Activated T-helper 1 cell treated with anti-CD3 and anti-CD28 coated beads, Interleukin-12 subunit alpha, Interleukin-12 subunit beta, Interleukin-2, Interleukin-4 antibody, amounts not matched to agents 30 ng/mL and 10 ng/mL and 1 ng/mL, durations not matched to agents 14 hours and 24 hours and 36 hours (primary cell): ENCODE measurements at regions not wholly inside any gene's neighbourhood (a gene's known extent, or its start where the extent isn't known, plus 50 kb on each side); places are given as distances from the start of the nearest gene placed in this dataset.

Source experiments
- DNase-seq: peaks from one replicate; pipeline ENCODE4 v3.0.0; 2021; ENCODE audit warnings: low spot score
- H3K27ac Mint-ChIP-seq: one replicate; pipeline ENCODE4 v1.8.0; 2021; ENCODE audit warnings: mild to moderate bottlenecking, mixed read lengths
- H3K27me3 Mint-ChIP-seq: one replicate; pipeline ENCODE4 v1.8.0; 2022; ENCODE audit warnings: mild to moderate bottlenecking, moderate library complexity, mixed read lengths; ENCODE audit not compliant: insufficient read depth
- H3K36me3 Mint-ChIP-seq: one replicate; pipeline ENCODE4 v1.8.0; 2021; ENCODE audit warnings: low read depth, mixed read lengths
- H3K4me1 Mint-ChIP-seq: one replicate; pipeline ENCODE4 v1.8.0; 2021; ENCODE audit warnings: low read depth, mixed read lengths
- H3K4me3 Mint-ChIP-seq: one replicate; pipeline ENCODE4 v1.8.0; 2021; ENCODE audit warnings: mild to moderate bottlenecking, moderate library complexity, mixed read lengths
- H3K9me3 Mint-ChIP-seq: one replicate; pipeline ENCODE4 v1.8.0; 2021; ENCODE audit warnings: mixed read lengths
- intact Hi-C: fragments of 100-400 bp; cut with micrococcal nuclease; formaldehyde crosslinking; loops from one replicate; pipeline ENCODE4 v1.15.1; 2024

GRCh38 chr7:33809228-33809627, 96.1 kb upstream of the BMPER start:
- Mint-ChIP-seq H3K36me3 (no peaks in the 10 kb centered on the region), H3K9me3 (peaks cover 13% of the 10 kb centered on the region), H3K4me3 (no peak overlapping the region), H3K27me3 (no peaks in the 10 kb centered on the region), H3K27ac (no peak overlapping the region), H3K4me1 (no peaks in the 10 kb centered on the region)
- intact Hi-C loops: no loop called here
- DNase-seq: no peak

DNA sequence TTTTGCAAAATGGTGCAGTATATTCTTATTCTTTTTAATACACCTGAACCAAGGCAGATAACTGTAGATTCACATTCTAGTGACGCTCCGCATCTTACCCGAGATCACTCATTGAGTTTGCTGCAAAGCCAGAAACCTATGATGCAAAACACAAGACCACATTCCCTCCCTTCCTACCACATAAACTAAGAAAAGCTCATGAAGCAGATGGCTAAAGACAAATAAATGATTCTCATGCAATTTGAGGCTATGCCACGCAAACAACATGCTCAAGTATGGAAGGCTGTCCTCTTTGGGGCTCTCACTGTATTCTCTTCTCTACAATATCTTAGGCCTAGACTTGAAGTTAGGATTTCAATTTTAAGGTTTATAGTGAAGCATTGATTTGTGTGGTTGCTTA, 95.0 kb upstream of the BMPER start:
- no peaks in the 10 kb centered on the region for H3K36me3 Mint-ChIP-seq
- no peak overlapping the region for H3K4me3 Mint-ChIP-seq
- H3K27me3 Mint-ChIP-seq: no peaks in the 10 kb centered on the region
- no peaks in the 10 kb centered on the region for H3K4me1 Mint-ChIP-seq
- no peak overlapping the region for H3K27ac Mint-ChIP-seq
- no peak for DNase-seq
- peaks cover 16% of the 10 kb centered on the region for H3K9me3 Mint-ChIP-seq
- intact Hi-C loops: no loop called here

DNA sequence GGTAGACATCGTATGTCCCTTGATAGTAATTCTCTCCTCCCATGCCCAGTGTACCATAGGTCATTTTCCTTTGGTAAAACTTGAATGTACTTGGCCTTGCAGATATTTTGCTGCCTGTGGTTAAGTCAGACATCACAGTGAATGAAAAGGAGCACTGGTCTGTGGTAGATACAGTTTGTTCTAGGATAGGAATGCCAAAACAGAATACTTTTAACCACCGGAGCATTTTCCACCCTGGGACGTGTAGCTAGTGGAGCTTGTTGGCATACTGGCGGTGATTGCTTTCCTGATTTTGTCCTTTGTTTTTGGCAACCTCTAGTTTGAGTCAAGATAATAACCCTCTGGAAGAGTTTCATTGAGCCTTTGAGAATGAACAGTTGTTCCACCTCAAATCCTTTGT, 92.0 kb upstream of the BMPER start:
- Mint-ChIP-seq H3K4me3 (no peak overlapping the region), H3K27ac (no peak overlapping the region), H3K4me1 (no peaks in the 10 kb centered on the region), H3K36me3 (no peaks in the 10 kb centered on the region), H3K9me3 (peaks cover 16% of the 10 kb centered on the region), H3K27me3 (peaks cover 8% of the 10 kb centered on the region)
- DNase-seq: no peak
- intact Hi-C loops: no loop called here

DNA sequence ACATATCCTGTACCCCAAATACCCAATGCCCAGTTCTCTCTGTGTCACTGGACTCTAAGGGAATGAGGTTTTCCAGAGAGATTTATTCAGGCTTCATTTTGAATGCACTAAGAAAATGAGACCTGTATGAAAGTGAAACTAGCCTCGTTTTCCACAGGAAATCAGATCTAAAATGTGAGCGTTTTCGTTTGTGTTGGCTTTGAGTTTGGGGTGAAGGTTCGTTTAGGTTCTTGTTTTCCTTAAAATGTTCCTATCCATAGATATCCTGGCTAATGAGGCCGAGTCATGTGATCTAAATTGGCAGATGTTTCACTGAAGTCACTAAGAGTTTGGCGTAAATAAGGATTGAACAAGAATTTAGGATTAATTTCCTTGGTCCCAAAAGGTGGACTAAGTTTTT, 90.9 kb upstream of the BMPER start:
- intact Hi-C loops: no loop called here
- no peak for DNase-seq
- H3K27ac Mint-ChIP-seq: no peak overlapping the region
- H3K9me3 Mint-ChIP-seq: peaks cover 16% of the 10 kb centered on the region
- H3K36me3 Mint-ChIP-seq: no peaks in the 10 kb centered on the region
- H3K27me3 Mint-ChIP-seq: peaks cover 8% of the 10 kb centered on the region
- no peak overlapping the region for H3K4me3 Mint-ChIP-seq
- no peaks in the 10 kb centered on the region for H3K4me1 Mint-ChIP-seq

- no peak overlapping the region for H3K27ac Mint-ChIP-seq
- peaks cover 16% of the 10 kb centered on the region for H3K9me3 Mint-ChIP-seq
- intact Hi-C loops: no loop called here
- no peak for DNase-seq
- no peaks in the 10 kb centered on the region for H3K4me1 Mint-ChIP-seq
- H3K4me3 Mint-ChIP-seq: no peak overlapping the region
- H3K27me3 Mint-ChIP-seq: peaks cover 11% of the 10 kb centered on the region
- no peaks in the 10 kb centered on the region for H3K36me3 Mint-ChIP-seq
Observed at GRCh38 chr7:33814936-33815335, 90.4 kb upstream of the BMPER start.

- intact Hi-C loops: no loop called here
- Mint-ChIP-seq H3K27ac (no peak overlapping the region), H3K36me3 (no peaks in the 10 kb centered on the region), H3K4me1 (no peaks in the 10 kb centered on the region), H3K27me3 (peaks cover 12% of the 10 kb centered on the region), H3K4me3 (no peak overlapping the region), H3K9me3 (peaks cover 16% of the 10 kb centered on the region)
- DNase-seq: no peak
Observed at GRCh38 chr7:33815336-33815735, 90.0 kb upstream of the BMPER start.

- no peak for DNase-seq
- peaks cover 16% of the 10 kb centered on the region for H3K9me3 Mint-ChIP-seq
- H3K4me3 Mint-ChIP-seq: no peak overlapping the region
- H3K27ac Mint-ChIP-seq: no peak overlapping the region
- no peaks in the 10 kb centered on the region for H3K4me1 Mint-ChIP-seq
- peaks cover 15% of the 10 kb centered on the region for H3K27me3 Mint-ChIP-seq
- no peaks in the 10 kb centered on the region for H3K36me3 Mint-ChIP-seq
- intact Hi-C loops: no loop called here
Observed at GRCh38 chr7:33816106-33816505, 89.2 kb upstream of the BMPER start.

DNA sequence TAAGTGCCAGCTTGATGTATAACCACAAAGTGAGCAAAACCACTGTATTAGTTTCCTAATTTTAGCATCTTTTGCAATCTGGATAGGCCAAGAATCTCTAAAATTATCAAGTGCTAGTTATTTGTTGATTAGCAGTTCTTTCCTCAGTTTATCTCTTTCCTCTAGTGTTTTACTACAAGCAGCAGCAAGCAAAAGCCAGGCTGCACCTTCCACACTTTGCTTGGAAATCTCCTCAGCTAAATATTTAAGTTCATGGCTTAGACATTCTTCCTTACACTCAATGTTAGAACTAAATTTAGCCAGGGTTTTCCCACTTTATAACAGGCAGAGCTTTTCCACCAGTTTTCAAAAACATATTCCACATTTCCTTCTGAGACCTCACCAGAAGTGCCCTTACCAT, 85.7 kb upstream of the BMPER start:
- peaks cover 15% of the 10 kb centered on the region for H3K27me3 Mint-ChIP-seq
- intact Hi-C loops: no loop called here
- DNase-seq: no peak
- no peaks in the 10 kb centered on the region for H3K4me1 Mint-ChIP-seq
- H3K4me3 Mint-ChIP-seq: no peak overlapping the region
- H3K9me3 Mint-ChIP-seq: peaks cover 3% of the 10 kb centered on the region
- no peaks in the 10 kb centered on the region for H3K36me3 Mint-ChIP-seq
- no peak overlapping the region for H3K27ac Mint-ChIP-seq

- no peaks in the 10 kb centered on the region for H3K9me3 Mint-ChIP-seq
- H3K4me3 Mint-ChIP-seq: no peak overlapping the region
- DNase-seq: no peak
- H3K36me3 Mint-ChIP-seq: no peaks in the 10 kb centered on the region
- no peak overlapping the region for H3K27ac Mint-ChIP-seq
- H3K4me1 Mint-ChIP-seq: no peaks in the 10 kb centered on the region
- peaks cover 15% of the 10 kb centered on the region for H3K27me3 Mint-ChIP-seq
- intact Hi-C loops: no loop called here
Observed at GRCh38 chr7:33820206-33820605, 85.1 kb upstream of the BMPER start.

GRCh38 chr7:33821970-33822369, 83.4 kb upstream of the BMPER start:
- Mint-ChIP-seq H3K4me3 (no peak overlapping the region), H3K4me1 (no peaks in the 10 kb centered on the region), H3K27me3 (peaks cover 15% of the 10 kb centered on the region), H3K9me3 (no peaks in the 10 kb centered on the region), H3K27ac (no peak overlapping the region), H3K36me3 (no peaks in the 10 kb centered on the region)
- DNase-seq: no peak
- intact Hi-C loops: no loop called here

GRCh38 chr7:33823913-33824312, 81.4 kb upstream of the BMPER start:
- Mint-ChIP-seq H3K27ac (no peak overlapping the region), H3K27me3 (peaks cover 7% of the 10 kb centered on the region), H3K9me3 (no peaks in the 10 kb centered on the region), H3K4me1 (no peaks in the 10 kb centered on the region), H3K36me3 (no peaks in the 10 kb centered on the region), H3K4me3 (no peak overlapping the region)
- intact Hi-C loops: no loop called here
- no peak for DNase-seq

- no peak for DNase-seq
- Mint-ChIP-seq H3K4me3 (no peak overlapping the region), H3K27me3 (peaks cover 3% of the 10 kb centered on the region), H3K27ac (no peak overlapping the region), H3K36me3 (no peaks in the 10 kb centered on the region), H3K9me3 (peaks cover 1% of the 10 kb centered on the region), H3K4me1 (no peaks in the 10 kb centered on the region)
- intact Hi-C loops: no loop called here
Observed at GRCh38 chr7:33824911-33825459, 80.4 kb upstream of the BMPER start.

DNA sequence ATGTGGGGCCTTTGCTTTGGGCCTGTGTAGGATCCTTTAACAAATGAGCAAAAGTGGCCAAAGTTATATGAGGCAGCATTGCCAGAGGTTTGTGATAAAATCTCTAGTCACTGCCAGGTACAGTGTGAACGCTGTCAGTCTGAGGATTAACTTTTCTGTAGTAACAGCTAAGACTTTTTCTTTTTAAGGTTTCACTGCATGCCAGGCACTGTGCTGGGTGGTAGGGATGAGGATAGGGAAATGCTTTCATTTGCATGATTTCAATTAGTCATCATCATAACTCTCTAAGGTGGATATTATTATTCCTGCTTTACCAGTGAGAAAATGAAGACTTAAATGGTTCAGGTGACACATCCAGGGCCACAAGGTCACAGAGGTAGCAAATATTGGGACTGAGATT, 79.7 kb upstream of the BMPER start:
- no peaks in the 10 kb centered on the region for H3K4me1 Mint-ChIP-seq
- no peaks in the 10 kb centered on the region for H3K36me3 Mint-ChIP-seq
- no peak overlapping the region for H3K4me3 Mint-ChIP-seq
- H3K27me3 Mint-ChIP-seq: peaks cover under 1% of the 10 kb centered on the region
- no peak overlapping the region for H3K27ac Mint-ChIP-seq
- DNase-seq: no peak
- intact Hi-C loops: no loop called here
- H3K9me3 Mint-ChIP-seq: peaks cover 3% of the 10 kb centered on the region

- Mint-ChIP-seq H3K36me3 (no peaks in the 10 kb centered on the region), H3K4me1 (no peaks in the 10 kb centered on the region), H3K4me3 (no peak overlapping the region), H3K9me3 (peaks cover 3% of the 10 kb centered on the region), H3K27me3 (no peaks in the 10 kb centered on the region), H3K27ac (no peak overlapping the region)
- intact Hi-C loops: no loop called here
- DNase-seq: no peak
Observed at GRCh38 chr7:33829536-33829935, 75.8 kb upstream of the BMPER start.
